Coronary artery (tissue), 2 donors: ENCODE measurements at regions not wholly inside any gene's neighbourhood (a gene's known extent, or its start where the extent isn't known, plus 50 kb on each side); places are given as distances from the start of the nearest gene placed in this dataset.

Source experiments
- DNase-seq: peaks from one replicate; pipeline ENCODE4 v3.0.0-alpha.2; 2017; ENCODE audit warnings: low spot score
- H3K27ac ChIP-seq, 2 donors: fragments of 200-600 bp; sonication (generic); one replicate each; pipeline ENCODE4 v1.5.1; 2016 to 2019
- H3K4me3 ChIP-seq: fragments of 200-600 bp; sonication (generic); 2 replicates; pipeline ENCODE4 v1.5.1; 2016; ENCODE audit warnings: mild to moderate bottlenecking, moderate library complexity
- CTCF ChIP-seq: fragments of 200-600 bp; sonication (generic); IDR thresholded peaks from one replicate; pipeline ENCODE4 v1.5.1; 2019; ENCODE audit warnings: antibody characterized with exemption

DNA sequence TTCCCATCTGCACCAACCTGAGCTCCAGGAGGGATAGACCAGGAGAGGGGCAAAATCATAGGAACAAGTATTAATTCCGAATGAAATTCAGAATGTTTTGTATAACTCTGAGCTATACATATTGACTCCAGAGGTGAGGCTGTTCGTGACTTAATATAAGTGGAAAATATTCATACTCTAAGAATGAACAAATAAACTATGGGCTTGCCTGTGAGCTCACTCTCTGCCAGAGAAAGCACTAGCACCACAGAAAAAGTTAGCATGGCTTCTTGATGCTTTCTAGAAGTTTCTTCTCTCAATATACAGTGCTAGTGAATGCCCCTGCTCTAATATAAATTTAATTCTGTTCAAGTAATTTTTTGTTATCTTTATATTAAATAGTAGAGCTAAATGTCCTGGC, 1536.4 kb upstream of the FLRT2 start:
- H3K27ac ChIP-seq: no peak overlapping the region
- DNase-seq: no peak
- no peak for TF ChIP-seq CTCF
- H3K4me3 ChIP-seq: no peak overlapping the region

GRCh38 chr14:83994020-83994419, 1535.9 kb upstream of the FLRT2 start:
- no peak overlapping the region for H3K27ac ChIP-seq
- H3K4me3 ChIP-seq: no peak overlapping the region
- DNase-seq: no peak
- no peak for TF ChIP-seq CTCF

DNA sequence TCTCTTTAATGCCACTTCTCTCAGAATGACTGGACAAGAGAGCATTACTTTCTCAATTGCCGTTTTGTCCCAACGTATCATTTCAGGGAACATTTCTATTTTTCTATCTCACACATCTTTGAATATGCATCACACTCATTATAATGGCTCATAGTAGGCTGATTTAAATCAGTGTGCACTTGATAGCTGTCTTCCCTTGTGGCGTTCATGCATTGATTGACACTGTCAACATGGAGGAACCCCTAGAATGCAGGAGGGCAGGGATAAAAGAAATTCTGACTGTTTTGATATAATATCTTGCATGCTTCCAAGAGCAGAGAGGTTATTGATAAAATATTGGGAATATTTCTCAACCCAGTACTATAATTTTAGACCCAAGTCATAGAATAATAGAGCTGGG, 1528.9 kb upstream of the FLRT2 start:
- no peak for DNase-seq
- TF ChIP-seq CTCF: no peak
- H3K4me3 ChIP-seq: no peak overlapping the region
- no peak overlapping the region for H3K27ac ChIP-seq

DNA sequence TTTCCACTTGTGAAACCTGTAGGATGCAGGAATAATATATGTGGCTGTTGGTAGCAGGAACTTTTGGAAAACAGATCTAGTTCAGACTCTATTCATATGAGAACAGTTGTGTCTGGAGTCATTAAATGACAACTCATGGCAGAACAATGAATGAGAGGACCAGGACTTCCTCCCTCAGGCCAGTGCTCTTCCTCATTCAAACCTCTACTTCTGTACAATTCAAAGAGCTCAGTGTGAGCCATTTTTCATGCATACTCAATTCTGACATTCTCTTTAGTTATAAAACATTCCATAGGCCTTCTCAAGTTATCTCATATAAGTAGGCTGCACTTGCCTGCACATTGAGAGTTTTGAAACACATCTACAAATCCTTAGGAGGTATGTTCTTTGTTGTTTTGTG, 1526.6 kb upstream of the FLRT2 start:
- TF ChIP-seq CTCF: no peak
- Histone ChIP-seq H3K27ac (no peak overlapping the region), H3K4me3 (no peak overlapping the region)
- no peak for DNase-seq

DNA sequence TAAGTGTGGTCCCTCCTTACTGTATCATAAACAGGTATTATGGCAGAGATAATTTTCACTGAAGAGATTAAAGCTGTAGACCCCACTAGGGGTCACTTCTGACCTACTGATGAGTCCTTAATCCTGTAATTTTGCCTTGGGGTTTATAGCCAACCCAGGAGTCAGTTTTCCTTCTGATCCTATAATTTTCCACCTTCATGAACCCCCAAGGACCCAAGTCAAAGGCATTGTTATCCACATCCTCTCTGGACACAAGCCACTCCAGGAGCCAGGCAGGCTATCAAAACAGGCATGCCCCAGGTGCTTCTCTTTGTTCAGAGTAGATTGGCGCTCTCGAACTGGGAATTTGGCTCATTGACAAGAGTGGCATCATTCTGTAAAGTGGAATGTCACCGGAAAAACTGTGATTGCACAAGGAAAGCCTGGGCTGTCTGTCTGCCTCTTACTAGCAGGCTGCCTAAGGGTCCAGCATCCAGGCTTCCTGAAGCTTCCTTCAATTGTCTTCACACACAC, 1523.2 kb upstream of the FLRT2 start:
- TF ChIP-seq CTCF: no peak
- Histone ChIP-seq H3K4me3 (no peak overlapping the region), H3K27ac (no peak overlapping the region)
- no peak for DNase-seq

GRCh38 chr14:84013424-84013823, 1516.5 kb upstream of the FLRT2 start:
- Histone ChIP-seq H3K4me3 (no peak overlapping the region), H3K27ac (no peak overlapping the region)
- no peak for DNase-seq
- TF ChIP-seq CTCF: no peak

DNA sequence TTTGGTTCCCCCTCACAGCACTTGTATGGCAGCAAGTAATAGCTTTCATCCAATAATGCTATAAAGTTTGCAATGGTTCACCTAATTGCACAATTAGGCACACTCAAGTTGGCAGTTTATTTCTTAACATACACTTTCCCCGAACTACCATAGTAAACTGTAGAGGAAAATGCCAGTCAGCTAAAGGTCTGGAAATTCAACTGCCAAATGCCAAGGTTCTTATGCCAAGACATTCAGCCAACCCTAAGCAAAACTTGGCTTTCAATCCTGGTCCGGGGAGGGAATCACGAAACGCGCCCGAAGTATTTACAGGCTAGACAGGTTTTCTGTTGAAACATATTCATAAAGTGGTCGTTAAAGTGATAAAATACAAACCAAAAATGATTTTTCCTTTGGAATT, 1512.4 kb upstream of the FLRT2 start:
- TF ChIP-seq CTCF: no peak
- no peak overlapping the region for H3K27ac ChIP-seq
- no peak overlapping the region for H3K4me3 ChIP-seq
- DNase-seq: no peak
